GOT3 (cell line): ENCODE measurements at regions not wholly inside any gene's neighbourhood (a gene's known extent, or its start where the extent isn't known, plus 50 kb on each side); places are given as distances from the start of the nearest gene placed in this dataset.

Experiments
- DNase-seq: peaks from one replicate; lab custom pipeline; 2025; ENCODE audit warnings: mixed read lengths; lab: John Stamatoyannopoulos, UW

- DNase-seq: no peak
Measured at GRCh38 chr15:46251903-46252302, 617.1 kb downstream of the SQOR start.

GRCh38 chr15:46258056-46258455 is 623.2 kb downstream of the SQOR start:
- no peak for DNase-seq

GRCh38 chr15:46260937-46261336 is 626.1 kb downstream of the SQOR start:
- no peak for DNase-seq

DNA sequence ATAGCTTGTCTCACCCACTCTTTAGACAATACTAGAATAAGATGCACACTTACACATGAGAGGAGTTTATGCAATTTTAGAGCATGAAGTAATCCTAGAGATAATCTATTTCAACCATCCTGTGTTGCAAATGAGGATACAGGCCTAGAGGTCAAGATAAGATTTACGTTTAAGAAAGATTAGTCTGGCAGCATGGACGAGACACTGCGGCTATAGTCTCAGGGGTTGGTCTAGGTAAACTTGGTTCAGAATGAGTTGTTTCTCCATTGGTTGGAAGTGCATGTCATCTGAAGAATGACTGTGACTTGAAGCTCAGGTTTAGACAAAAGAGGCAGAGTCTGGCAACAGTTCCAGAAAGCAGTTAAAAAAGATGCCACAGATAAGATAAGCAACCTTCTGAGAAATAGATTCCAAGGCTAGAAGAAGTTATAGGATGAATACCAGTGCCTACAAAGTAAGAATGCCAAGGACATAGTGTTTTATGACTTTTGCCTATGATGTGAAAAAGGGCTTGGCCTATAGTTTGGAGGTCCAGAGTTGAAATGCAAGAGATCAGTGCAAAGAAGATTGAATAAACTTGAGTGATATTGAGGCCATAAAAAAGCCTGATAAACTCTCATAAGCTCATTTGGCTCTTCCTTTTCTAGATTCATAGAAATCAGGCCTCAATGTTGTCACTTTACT is 631.0 kb downstream of the SQOR start:
- no peak for DNase-seq

- no peak for DNase-seq
Measured at GRCh38 chr15:46266661-46267060, 631.8 kb downstream of the SQOR start.

DNA sequence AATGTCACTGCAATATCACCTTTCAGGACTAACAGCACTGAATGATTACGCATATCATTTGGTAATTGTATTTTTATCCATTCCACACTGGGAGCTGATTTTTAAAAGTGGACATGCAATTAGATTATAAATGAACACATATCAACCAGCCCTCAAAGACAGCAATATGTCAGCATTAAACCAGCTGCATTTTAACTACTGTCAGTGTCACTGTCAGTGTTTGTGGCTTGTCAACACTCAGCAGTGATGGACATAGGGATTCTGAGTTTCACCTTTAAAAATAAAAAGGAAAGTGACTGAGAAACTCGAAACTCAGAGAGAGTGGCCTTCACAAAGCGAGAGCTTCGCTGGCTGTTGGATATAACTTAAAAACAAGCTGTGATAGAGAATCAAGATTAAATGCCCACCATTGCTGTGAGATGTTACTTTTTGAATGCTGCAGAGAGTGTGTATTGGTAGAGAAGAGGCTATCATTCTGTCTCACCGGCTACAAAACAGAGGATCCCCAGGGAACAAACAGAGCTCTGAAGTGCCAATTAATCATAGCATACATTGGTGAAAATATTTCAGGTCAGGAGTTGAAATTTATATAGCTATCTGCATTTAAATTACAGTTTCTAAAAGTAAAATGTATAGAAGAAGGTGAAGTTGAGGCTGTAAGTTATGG is 635.8 kb downstream of the SQOR start:
- no peak for DNase-seq

- no peak for DNase-seq
Measured at GRCh38 chr15:46275701-46276100, 640.9 kb downstream of the SQOR start.

DNA sequence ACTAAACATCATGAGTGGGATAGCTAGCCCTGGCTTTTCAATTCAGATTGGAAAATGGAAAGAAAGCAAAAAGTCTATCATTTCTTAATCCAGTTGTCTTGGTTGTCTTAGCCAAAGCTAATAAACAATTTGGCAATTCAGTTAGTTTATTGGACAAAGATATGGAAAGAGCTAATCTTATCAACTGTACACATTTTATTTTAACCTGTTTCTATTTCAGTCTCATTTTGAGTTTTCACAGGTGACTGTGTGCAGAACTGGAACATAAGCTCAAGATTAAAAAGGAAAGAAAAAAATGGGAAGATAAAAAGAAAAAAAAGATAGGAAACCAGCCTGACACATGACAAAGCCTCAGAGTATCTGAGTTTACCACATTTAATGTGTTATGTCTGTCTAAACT is 642.6 kb downstream of the SQOR start:
- DNase-seq: no peak

GRCh38 chr15:46278062-46278461 is 643.2 kb downstream of the SQOR start:
- no peak for DNase-seq

GRCh38 chr15:46278486-46279090 is 643.8 kb downstream of the SQOR start:
- DNase-seq: no peak

GRCh38 chr15:46280762-46281542 is 646.1 kb downstream of the SQOR start:
- no peak for DNase-seq

DNA sequence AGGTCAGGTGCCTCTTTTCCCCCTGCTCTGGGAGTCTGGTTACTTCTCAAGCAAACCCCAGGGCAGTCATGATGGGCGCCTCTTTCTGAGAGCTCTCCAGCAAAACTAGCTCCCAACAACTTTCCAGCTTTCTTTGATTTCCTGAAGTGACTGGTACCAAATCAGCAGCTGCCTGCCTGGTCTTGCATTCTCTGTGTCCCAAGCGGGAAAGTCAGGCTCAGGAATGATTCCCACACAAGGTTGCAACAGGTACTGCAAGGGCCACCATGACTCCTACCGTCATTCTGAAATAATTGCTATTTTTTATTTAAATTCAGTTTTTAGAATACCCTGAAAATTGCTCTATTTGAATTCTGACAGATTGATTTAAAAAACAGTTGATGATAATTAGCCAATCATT is 658.7 kb downstream of the SQOR start:
- no peak for DNase-seq

GRCh38 chr15:46296002-46296401 is 661.2 kb downstream of the SQOR start:
- DNase-seq: no peak

DNA sequence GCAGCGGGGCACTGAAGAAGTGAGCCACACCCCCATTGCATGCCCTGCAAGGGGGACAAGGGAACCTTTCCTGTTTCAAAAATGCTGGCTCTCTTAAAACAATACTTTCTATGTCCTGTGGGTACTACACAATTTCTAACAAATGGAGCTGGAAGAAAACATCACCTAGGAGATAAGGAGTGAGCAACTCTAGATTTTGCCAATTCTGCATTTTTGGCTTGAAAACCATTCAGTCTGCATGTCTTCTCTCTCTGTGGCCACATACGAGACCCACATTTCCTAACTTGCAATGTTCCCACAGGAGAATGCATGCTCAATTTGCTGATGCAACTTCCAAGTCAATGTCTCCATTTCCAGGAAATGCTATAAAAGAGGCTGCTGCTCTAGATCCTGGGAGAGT is 662.0 kb downstream of the SQOR start:
- DNase-seq: no peak

DNA sequence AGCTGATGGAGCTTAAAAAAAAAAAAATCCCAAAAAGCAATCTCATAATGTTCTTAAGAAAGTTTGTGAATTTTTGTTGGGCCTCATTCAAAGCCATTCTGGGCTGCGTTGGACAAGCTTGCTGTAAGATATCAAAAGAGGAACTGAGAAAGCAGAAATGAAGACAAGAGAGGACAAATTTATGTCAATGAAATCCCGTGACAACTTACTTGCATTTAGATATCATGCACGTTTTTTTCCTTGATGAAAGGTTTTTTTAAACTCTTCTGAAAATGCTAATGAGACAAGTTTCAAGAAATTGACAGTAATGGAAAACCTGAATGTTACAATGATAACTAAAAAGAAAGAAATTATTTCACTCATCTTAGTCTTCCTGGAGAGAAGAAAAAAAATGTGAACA is 662.9 kb downstream of the SQOR start:
- DNase-seq: no peak

GRCh38 chr15:46300716-46301115 is 665.9 kb downstream of the SQOR start:
- no peak for DNase-seq

DNA sequence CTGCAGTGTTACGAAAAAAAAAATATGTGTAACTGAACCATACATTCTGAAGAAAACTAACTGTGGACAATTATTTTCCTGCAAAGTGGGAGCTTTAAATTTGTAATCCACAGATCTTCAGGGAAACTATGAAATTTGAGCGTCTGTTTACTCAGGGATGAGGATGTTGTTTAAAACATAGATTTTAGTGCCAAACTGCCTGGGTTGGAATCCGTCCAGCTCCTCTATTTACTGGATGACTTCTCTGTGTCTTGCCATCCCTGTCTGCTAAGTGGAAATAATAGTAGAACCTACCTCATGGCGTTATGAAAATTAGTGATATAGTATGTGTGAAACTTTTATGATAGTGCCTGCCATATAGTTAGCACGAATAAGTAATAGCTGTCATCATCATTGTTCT is 666.5 kb downstream of the SQOR start:
- no peak for DNase-seq

- no peak for DNase-seq
Measured at GRCh38 chr15:46301826-46302225, 667.0 kb downstream of the SQOR start.

GRCh38 chr15:46304321-46304720 is 669.5 kb downstream of the SQOR start:
- DNase-seq: no peak

GRCh38 chr15:46307746-46308145 is 672.9 kb downstream of the SQOR start:
- no peak for DNase-seq

GRCh38 chr15:46309914-46310313 is 675.1 kb downstream of the SQOR start:
- no peak for DNase-seq

- DNase-seq: no peak
Measured at GRCh38 chr15:46312133-46312740, 677.4 kb downstream of the SQOR start.
